ENCODE measurements at regions not wholly inside any gene's neighbourhood (a gene's known extent, or its start where the extent isn't known, plus 50 kb on each side); places are given as distances from the start of the nearest gene placed in this dataset.

GRCh38 chr7:47722126-47722525 is 140.2 kb upstream of the TNS3 start:
- no peak for TF ChIP-seq POLR2A (IDR thresholded peaks at IDR 0.05)
- no peak for TF ChIP-seq CTCF (IDR thresholded peaks at IDR 0.05)
